B cell (primary cell): ENCODE measurements at regions not wholly inside any gene's neighbourhood (a gene's known extent, or its start where the extent isn't known, plus 50 kb on each side); places are given as distances from the start of the nearest gene placed in this dataset.

Source experiments
- ATAC-seq: fragments of 200-7000 bp; cut with Tn5 transposase; one replicate; pipeline ENCODE4 v1.10.0; 2021; ENCODE audit warnings: low read depth, mild to moderate bottlenecking, moderate number of reproducible peaks, moderate library complexity
- CTCF ChIA-PET: fragments of 350-600 bp; sonication (Branson Sonifier 250); formaldehyde crosslinking; loops from one replicate; lab custom pipeline; 2021; ENCODE audit warnings: antibody characterized with exemption, inconsistent platforms; lab: Charles Lee
- POLR2A ChIA-PET: fragments of 350-600 bp; sonication (Branson Sonifier 250); formaldehyde crosslinking; loops from one replicate; lab custom pipeline; 2021; ENCODE audit warnings: antibody characterized with exemption; lab: Charles Lee
- DNase-seq: peaks from one replicate; pipeline ENCODE4 v3.0.0; 2013
- H2AFZ ChIP-seq: 2 replicates; pipeline ENCODE4 v1.6.1; 2012; ENCODE audit warnings: mild to moderate bottlenecking, low read depth, low read length; ENCODE audit not compliant: insufficient read depth, poor library complexity, severe bottlenecking
- H3K27ac ChIP-seq, 2 donors: 1 replicate in 1 of 2; 2 replicates in 1 of 2; pipeline ENCODE4 v1.5.1; 2012 to 2013; ENCODE audit warnings: low read length in 2 of 2, mild to moderate bottlenecking in 2 of 2, moderate library complexity in 1 of 2
- H3K27me3 ChIP-seq, 4 experiments: fragments of 200-600 bp in 1 of 4; sonication (generic) in 1 of 4; replicated peaks in 1 of 4; 1 replicate in 2 of 4; 2 replicates in 2 of 4; pipeline versions ENCODE4 v1.6.1 to v1.7.0; 2013 to 2016; ENCODE audit warnings: low read length in 3 of 4, mild to moderate bottlenecking in 2 of 4, mixed read lengths in 1 of 4, moderate library complexity in 1 of 4; ENCODE audit not compliant: insufficient read depth in 4 of 4, control insufficient read depth in 3 of 4; ENCODE audit errors: control extremely low read depth in 1 of 4
- H3K36me3 ChIP-seq, 2 experiments: replicated peaks in 1 of 2; 1 replicate in 1 of 2; 2 replicates in 1 of 2; pipeline versions ENCODE4 v1.6.1 to v1.7.1; 2013; ENCODE audit warnings: low read length in 1 of 2; ENCODE audit not compliant: insufficient read depth in 2 of 2, control insufficient read depth in 1 of 2; ENCODE audit errors: control extremely low read depth in 1 of 2, extremely low read depth in 1 of 2
- H3K4me1 ChIP-seq, 2 donors: fragments of 200-600 bp in 1 of 2; sonication (generic) in 1 of 2; 1 replicate in 1 of 2; 2 replicates in 1 of 2; pipeline versions ENCODE4 v1.5.1 to v1.6.1; 2013 to 2017; ENCODE audit warnings: low read length in 2 of 2; ENCODE audit not compliant: control insufficient read depth in 2 of 2, insufficient read depth in 2 of 2
- H3K4me2 ChIP-seq: replicated peaks from 2 replicates; pipeline ENCODE3; 2012; ENCODE audit warnings: mild to moderate bottlenecking, low read depth, low read length; ENCODE audit not compliant: poor library complexity, severe bottlenecking
- H3K4me3 ChIP-seq, 5 experiments: fragments of 200-600 bp in 1 of 5; sonication (generic) in 1 of 5; 1 replicate in 3 of 5; 2 replicates in 2 of 5; pipeline versions ENCODE4 v1.5.1 to v1.7.0; 2011 to 2016; ENCODE audit warnings: low read length in 4 of 5, mild to moderate bottlenecking in 4 of 5, low read depth in 2 of 5, control low read depth in 1 of 5, moderate library complexity in 1 of 5; ENCODE audit not compliant: insufficient read depth in 1 of 5; ENCODE audit errors: control extremely low read depth in 1 of 5, extremely low read depth in 1 of 5
- H3K79me2 ChIP-seq: fragments of 200-600 bp; sonication (generic); one replicate; pipeline ENCODE4 v1.6.0; 2016; ENCODE audit warnings: low read length; ENCODE audit not compliant: control insufficient read depth, insufficient read depth
- H3K9ac ChIP-seq: fragments of 200-600 bp; sonication (generic); 2 replicates; pipeline ENCODE4 v1.6.1; 2017; ENCODE audit warnings: mild to moderate bottlenecking, low read length, moderate library complexity
- H3K9me3 ChIP-seq, 3 donors: one replicate each; pipeline versions ENCODE4 v1.6.1 to v1.7.1; 2013; ENCODE audit warnings: low read length in 2 of 3; ENCODE audit not compliant: control insufficient read depth in 2 of 3, insufficient read depth in 1 of 3; ENCODE audit errors: control extremely low read depth in 1 of 3
- H4K20me1 ChIP-seq: 2 replicates; pipeline ENCODE4 v1.6.0; 2012; ENCODE audit warnings: mild to moderate bottlenecking, low read length; ENCODE audit not compliant: insufficient read depth, control insufficient read depth, poor library complexity, severe bottlenecking
- H3K27ac Mint-ChIP-seq: one replicate; pipeline ENCODE4 v1.8.0; 2021; ENCODE audit warnings: mixed read lengths
- H3K27me3 Mint-ChIP-seq: one replicate; pipeline ENCODE4 v1.8.0; 2021; ENCODE audit warnings: mixed read lengths
- H3K4me1 Mint-ChIP-seq: one replicate; pipeline ENCODE4 v1.8.0; 2021; ENCODE audit warnings: mixed read lengths
- H3K4me3 Mint-ChIP-seq: one replicate; pipeline ENCODE4 v1.8.0; 2021; ENCODE audit warnings: mixed read lengths
- H3K9me3 Mint-ChIP-seq: one replicate; pipeline ENCODE4 v1.8.0; 2022; ENCODE audit warnings: mixed read lengths; ENCODE audit not compliant: insufficient read depth
- CTCF ChIP-seq: fragments of 200-600 bp; IDR thresholded peaks from one replicate; pipeline ENCODE4 v1.8.0; 2022; ENCODE audit warnings: antibody characterized with exemption, mild to moderate bottlenecking
- EZH2 ChIP-seq: IDR thresholded peaks from 2 replicates; pipeline ENCODE4 v1.6.1; 2012; ENCODE audit warnings: borderline replicate concordance, low read depth, mild to moderate bottlenecking, moderate library complexity, low read length; ENCODE audit not compliant: insufficient read depth, poor library complexity, severe bottlenecking
- WGBS: methylation state at CpG from one replicate; pipeline ENCODE4 v1.1.5; 2013; ENCODE audit warnings: missing lambda C conversion rate; ENCODE audit not compliant: insufficient coverage; 5-methylcytosine and 5-hydroxymethylcytosine counted together
- intact Hi-C: fragments of 100-400 bp; cut with micrococcal nuclease; formaldehyde crosslinking; loops from one replicate; pipeline ENCODE4 v1.10.0; 2022

DNA sequence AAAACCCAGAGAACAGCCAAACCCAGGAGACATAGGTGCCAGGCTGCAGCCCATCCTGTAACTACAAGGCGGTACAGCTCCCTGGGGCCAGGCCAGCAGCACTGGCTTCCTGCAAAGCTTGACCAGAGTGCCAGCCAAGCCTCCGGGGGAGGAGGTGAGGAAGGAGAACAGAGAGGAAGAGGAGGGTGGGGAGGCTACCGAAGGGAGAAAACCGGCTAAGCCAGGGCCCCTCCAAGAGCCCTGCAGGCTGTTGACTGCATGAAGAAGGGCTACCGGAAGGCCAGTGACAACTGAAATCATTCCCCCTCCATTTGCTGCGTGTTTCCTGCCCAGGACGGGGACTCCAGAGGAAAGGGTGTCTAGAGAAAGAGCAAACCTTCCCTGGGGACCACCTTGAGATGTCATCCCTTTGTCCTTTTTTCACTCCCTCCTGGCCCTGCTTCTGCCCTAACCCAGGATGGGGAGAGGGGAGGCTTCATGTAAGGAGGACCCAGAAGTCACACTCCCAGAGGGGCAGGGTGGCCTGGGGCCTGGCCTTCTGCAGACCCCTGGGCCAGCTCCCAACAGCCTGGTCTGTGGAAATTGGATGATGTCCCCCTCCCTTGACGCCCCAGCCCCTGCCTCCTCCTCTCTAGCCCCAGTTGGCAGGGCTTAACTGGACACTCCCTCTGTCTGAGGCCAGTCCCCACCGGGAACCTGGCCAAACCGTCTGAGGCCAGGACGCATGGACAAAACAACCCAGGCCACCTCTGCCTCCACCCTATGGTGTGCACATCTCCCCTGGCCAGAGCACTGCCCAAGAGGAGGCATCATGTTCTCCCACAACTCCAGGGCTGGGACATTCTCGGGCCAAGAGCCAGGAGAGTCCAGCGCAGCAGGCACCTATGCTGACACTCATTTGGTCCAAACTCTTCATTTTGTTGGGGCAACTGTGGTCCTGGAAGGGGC, 207.8 kb downstream of the CYP26B1 start:
- Histone ChIP-seq H3K4me3 (no peak overlapping the region), H3K4me1 (no peaks in the 10 kb centered on the region), H4K20me1 (no peaks in the 10 kb centered on the region), H3K4me2 (no peak overlapping the region), H3K27me3 (no peaks in the 10 kb centered on the region), H3K9ac (no peak overlapping the region), H3K36me3 (no peaks in the 10 kb centered on the region), H2AFZ (no peak overlapping the region), H3K27ac (no peak overlapping the region), H3K9me3 (no peaks in the 10 kb centered on the region), H3K79me2 (no peaks in the 10 kb centered on the region)
- TF ChIP-seq CTCF (no peak), EZH2 (no peak)
- intact Hi-C loops = no loop called here
- no peak for ATAC-seq
- no peaks in the 10 kb centered on the region for H3K9me3 Mint-ChIP-seq
- H3K27me3 Mint-ChIP-seq = peaks cover 9% of the 10 kb centered on the region
- DNase-seq = no peak
- H3K4me1 Mint-ChIP-seq = no peaks in the 10 kb centered on the region
- ChIA-PET POLR2A (no interaction called here), CTCF (no interaction called here)
- WGBS = 89% methylated on average over 11 of the region's 13 CpGs
- H3K27ac Mint-ChIP-seq = no peak overlapping the region
- no peak overlapping the region for H3K4me3 Mint-ChIP-seq
